IPS-20b (cell line): ENCODE measurements at regions not wholly inside any gene's neighbourhood (a gene's known extent, or its start where the extent isn't known, plus 50 kb on each side); places are given as distances from the start of the nearest gene placed in this dataset.
"Not testable (repeated sequence)": the region's sequence is repeated elsewhere in the genome, so short reads cannot be mapped to it uniquely, and the experiment has no call there.

ENCODE experiments used
- H3K27ac ChIP-seq: one replicate; pipeline ENCODE4 v1.5.1; 2013; ENCODE audit warnings: low read length
- H3K27me3 ChIP-seq: 2 replicates; pipeline ENCODE4 v1.6.1; 2013; ENCODE audit warnings: mild to moderate bottlenecking, low read length, inconsistent platforms; ENCODE audit not compliant: insufficient read depth
- H3K36me3 ChIP-seq: 2 replicates; pipeline ENCODE4 v1.6.1; 2013; ENCODE audit warnings: low read depth, mild to moderate bottlenecking, inconsistent platforms, low read length, moderate library complexity; ENCODE audit not compliant: insufficient read depth
- H3K4me1 ChIP-seq: 2 replicates; pipeline ENCODE4 v1.6.1; 2013; ENCODE audit warnings: mild to moderate bottlenecking, control low read depth, inconsistent platforms, low read length, moderate library complexity; ENCODE audit not compliant: insufficient read depth
- H3K4me3 ChIP-seq: 2 replicates; pipeline ENCODE4 v1.5.1; 2013; ENCODE audit warnings: mild to moderate bottlenecking, low read length, inconsistent platforms
- H3K9ac ChIP-seq: 2 replicates; pipeline ENCODE4 v1.6.1; 2013; ENCODE audit warnings: low read depth, mild to moderate bottlenecking, inconsistent platforms, low read length, moderate library complexity
- H3K9me3 ChIP-seq: 2 replicates; pipeline ENCODE4 v1.6.1; 2013; ENCODE audit warnings: mild to moderate bottlenecking, low read depth, low read length, inconsistent platforms; ENCODE audit not compliant: insufficient read depth

DNA sequence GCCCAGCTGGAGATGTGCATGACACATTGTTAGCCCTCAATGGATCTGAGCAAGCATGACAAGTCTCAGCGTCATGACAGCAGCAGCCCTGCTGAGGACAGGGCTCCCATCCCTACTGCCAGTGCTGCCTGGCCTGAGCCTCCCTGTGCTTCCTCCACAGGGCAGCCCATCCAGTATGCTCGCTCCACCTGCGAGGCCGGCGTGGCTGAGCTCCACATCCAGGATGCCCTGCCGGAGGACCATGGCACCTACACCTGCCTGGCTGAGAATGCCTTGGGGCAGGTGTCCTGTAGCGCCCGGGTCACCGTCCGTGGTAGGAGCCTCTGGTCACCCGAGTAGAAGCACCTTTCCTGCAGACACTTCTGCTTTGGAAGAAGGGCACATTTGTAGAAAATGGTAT is 85.8 kb upstream of the OSBPL11 start:
- H3K27ac ChIP-seq = no peak overlapping the region
- no peaks in the 10 kb centered on the region for H3K27me3 ChIP-seq
- H3K9ac ChIP-seq = no peak overlapping the region
- no peaks in the 10 kb centered on the region for H3K9me3 ChIP-seq
- no peak overlapping the region for H3K4me3 ChIP-seq
- no peaks in the 10 kb centered on the region for H3K36me3 ChIP-seq
- no peaks in the 10 kb centered on the region for H3K4me1 ChIP-seq

DNA sequence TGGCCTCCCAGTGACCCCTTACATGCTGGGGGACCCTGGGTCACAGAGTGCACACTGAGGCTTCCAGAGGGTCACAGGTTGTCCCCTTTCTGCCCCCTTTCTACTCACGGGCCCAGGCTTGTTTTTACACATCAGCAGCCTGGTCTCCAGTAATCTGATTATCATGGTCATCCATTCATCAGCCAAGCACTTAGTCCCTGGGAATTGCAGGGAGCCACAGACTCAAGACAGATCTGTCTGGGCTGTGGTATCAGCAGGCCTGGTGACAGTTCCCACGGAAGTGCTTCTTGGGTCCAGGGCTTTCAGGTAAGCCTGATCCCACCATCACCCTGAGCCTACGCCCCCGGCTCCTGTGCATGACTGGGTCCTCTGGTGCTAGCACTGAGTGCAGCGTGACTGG is 86.6 kb upstream of the OSBPL11 start:
- H3K27me3 ChIP-seq, H3K4me1 ChIP-seq, H3K27ac ChIP-seq, H3K36me3 ChIP-seq, H3K4me3 ChIP-seq, H3K9ac ChIP-seq, H3K9me3 ChIP-seq: not testable (repeated sequence)

DNA sequence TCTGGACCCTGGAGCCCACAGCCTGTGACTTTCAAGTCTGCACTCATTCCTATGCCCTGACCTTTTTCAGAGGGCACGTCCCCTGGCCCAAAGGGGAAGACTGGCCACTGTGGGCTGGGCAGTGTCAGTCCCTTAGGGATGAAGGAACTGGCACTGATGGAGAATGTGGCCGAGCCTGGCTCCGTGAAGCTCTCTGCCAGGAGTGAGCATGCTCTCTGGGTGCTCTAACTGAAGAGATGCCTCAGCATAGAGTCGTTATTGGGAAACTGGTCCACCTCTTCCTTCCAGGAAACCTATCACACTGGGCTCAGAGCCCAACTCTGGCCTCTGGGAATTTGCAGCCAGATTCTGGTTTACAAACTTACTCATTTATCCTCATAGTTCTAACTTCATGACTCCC is 87.3 kb upstream of the OSBPL11 start:
- H3K36me3 ChIP-seq, H3K9me3 ChIP-seq, H3K9ac ChIP-seq, H3K27ac ChIP-seq, H3K4me3 ChIP-seq, H3K27me3 ChIP-seq, H3K4me1 ChIP-seq: not testable (repeated sequence)

DNA sequence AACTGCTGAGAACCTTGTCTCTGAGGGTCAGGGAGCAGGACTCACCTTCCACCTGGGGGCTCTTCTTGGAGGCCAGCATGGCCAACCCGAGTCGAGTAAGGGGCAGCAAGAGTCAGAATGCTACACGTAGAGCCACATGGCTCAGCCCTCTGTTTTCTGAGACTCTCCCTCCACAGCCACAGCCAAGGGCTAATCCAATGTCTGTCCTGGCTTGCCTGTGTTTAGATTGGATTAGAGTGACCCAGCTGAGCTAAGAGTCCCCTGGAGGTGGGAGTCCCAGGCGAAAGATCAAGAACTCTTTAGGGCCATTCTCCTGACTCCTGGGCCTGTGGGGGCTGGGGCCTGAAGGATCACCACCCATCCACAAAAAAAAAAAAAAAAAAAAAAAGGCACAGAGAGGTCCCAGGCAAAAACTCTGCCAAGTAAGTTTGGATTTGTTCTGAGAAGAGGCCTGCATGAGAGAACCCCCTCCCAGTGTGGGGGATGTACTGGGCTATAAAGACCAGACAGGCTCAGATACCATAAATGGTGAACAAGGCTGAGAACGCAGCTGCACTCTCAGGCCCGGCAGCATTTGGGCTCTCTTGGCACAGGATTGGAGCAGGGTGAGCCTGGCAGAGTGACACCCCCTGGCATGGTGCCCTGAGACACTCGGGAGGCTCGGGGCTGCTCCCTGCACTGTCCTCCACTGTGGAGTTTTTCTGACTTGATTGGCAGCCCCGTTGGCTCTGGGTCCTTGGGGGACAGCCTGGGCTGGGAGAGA is 88.0 kb upstream of the OSBPL11 start:
- Histone ChIP-seq H3K27me3 (no peaks in the 10 kb centered on the region), H3K36me3 (no peaks in the 10 kb centered on the region), H3K9me3 (no peaks in the 10 kb centered on the region), H3K4me1 (no peaks in the 10 kb centered on the region), H3K9ac (no peak overlapping the region), H3K27ac (no peak overlapping the region), H3K4me3 (no peak overlapping the region)

DNA sequence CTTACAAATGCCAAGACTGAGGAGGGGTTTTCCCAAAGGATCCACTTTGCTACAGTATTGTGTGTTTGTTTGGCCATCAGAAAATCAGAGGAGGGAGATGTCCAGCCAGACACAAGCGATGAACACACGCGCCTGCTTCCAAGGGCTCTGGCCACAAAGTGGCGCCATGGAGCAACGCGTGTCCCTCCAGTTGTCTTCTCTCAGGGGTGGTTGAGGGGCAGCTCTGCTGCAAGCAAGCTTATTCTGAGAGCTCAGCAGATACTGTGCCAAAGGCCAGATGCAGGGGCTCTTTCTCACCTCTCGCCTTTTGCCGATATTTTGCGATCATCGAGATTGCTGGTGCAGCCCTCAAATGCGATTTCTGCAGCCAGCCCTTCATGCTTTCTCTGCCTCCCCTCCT is 88.9 kb upstream of the OSBPL11 start:
- no peaks in the 10 kb centered on the region for H3K36me3 ChIP-seq
- no peak overlapping the region for H3K27ac ChIP-seq
- no peak overlapping the region for H3K4me3 ChIP-seq
- no peaks in the 10 kb centered on the region for H3K27me3 ChIP-seq
- no peak overlapping the region for H3K9ac ChIP-seq
- no peaks in the 10 kb centered on the region for H3K9me3 ChIP-seq
- H3K4me1 ChIP-seq = no peaks in the 10 kb centered on the region

DNA sequence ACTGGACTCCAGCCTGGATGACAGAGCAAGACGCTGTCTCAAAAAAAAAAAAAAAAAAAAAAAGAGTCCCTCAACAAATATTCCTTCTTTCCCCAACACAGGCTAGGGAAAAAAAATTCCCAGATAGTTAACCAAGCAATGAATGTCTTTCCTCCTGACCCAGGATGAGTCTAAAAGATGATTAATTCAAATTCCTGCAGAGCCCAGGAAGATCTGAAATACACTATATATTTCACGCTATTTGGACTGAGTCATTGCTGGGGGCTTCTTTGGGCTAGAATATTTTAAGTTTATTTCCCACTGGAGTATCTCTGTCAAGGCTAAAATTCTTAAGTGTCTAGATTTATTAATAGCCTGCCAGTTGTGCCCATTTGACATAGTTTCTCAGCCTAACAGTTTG is 90.4 kb upstream of the OSBPL11 start:
- not testable (repeated sequence) for H3K36me3 ChIP-seq, H3K27me3 ChIP-seq, H3K9ac ChIP-seq, H3K4me1 ChIP-seq, H3K4me3 ChIP-seq, H3K27ac ChIP-seq, H3K9me3 ChIP-seq

DNA sequence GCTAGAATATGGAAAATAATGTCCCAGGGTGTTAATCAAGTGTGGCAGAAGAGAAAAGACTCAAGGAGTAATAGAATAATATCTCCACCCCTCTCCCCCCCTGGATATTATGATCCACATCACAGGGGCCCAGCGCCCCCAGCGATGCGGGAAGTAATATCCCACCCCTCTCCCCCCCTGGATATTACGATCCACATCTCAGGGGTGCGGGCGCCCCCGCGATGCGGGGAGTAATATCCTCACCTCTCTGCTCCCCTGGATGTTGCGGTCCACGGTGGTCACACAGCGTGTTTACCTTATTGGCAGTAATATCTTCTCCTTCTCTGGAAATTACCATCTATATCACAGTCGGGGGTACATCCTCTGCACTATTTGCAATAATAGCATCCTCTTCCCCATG is 97.1 kb upstream of the OSBPL11 start:
- H3K9ac ChIP-seq = no peak overlapping the region
- H3K36me3 ChIP-seq = no peaks in the 10 kb centered on the region
- H3K4me1 ChIP-seq = no peaks in the 10 kb centered on the region
- no peak overlapping the region for H3K4me3 ChIP-seq
- no peaks in the 10 kb centered on the region for H3K27me3 ChIP-seq
- no peaks in the 10 kb centered on the region for H3K9me3 ChIP-seq
- no peak overlapping the region for H3K27ac ChIP-seq

DNA sequence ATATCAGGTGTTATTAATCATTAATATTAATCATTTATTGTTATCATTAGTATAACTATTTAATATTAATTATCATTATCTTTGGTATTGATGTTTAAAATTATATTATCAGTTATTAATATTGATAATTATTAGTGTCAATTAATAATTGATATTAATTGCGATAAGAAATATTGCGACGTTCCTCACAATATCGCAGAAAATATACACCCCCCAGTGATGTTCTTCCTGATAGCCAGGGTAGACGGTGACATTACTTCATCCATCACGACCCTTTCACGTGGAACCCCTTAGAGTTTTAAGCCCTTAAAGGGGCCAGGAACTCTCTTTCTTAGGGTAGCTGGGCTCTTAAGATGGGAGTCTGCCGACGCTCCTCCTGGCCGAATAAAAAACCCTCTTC is 98.6 kb upstream of the OSBPL11 start:
- H3K9ac ChIP-seq = no peak overlapping the region
- no peaks in the 10 kb centered on the region for H3K36me3 ChIP-seq
- no peaks in the 10 kb centered on the region for H3K9me3 ChIP-seq
- no peaks in the 10 kb centered on the region for H3K4me1 ChIP-seq
- H3K4me3 ChIP-seq = no peak overlapping the region
- no peaks in the 10 kb centered on the region for H3K27me3 ChIP-seq
- H3K27ac ChIP-seq = no peak overlapping the region

DNA sequence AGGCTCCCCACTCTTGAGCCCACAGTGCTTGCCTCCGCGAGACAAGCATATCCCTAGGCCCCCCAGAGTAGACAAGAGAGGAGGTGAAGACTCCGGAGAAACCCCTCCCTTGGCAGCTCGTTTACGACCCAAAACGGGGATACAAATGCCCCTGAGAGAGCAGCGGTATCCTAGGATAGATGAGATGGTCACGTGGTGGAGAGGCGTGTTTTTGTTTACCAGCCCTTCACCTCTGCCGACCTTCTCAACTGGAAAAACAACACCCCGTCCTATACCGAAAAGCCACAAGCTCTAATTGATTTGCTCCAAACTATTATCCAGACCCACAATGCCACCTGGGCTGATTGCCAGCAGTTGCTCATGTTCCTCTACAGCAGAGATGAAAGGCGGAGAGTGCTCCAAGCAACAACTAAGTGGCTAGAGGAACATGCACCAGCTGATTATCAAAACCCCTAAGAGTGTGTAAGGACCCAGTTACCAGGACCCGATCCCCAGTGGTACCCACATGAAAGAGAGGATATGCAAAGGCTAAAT is 99.5 kb upstream of the OSBPL11 start:
- H3K36me3 ChIP-seq = no peaks in the 10 kb centered on the region
- no peaks in the 10 kb centered on the region for H3K4me1 ChIP-seq
- no peaks in the 10 kb centered on the region for H3K9me3 ChIP-seq
- H3K4me3 ChIP-seq = no peak overlapping the region
- no peaks in the 10 kb centered on the region for H3K27me3 ChIP-seq
- no peak overlapping the region for H3K27ac ChIP-seq
- no peak overlapping the region for H3K9ac ChIP-seq

DNA sequence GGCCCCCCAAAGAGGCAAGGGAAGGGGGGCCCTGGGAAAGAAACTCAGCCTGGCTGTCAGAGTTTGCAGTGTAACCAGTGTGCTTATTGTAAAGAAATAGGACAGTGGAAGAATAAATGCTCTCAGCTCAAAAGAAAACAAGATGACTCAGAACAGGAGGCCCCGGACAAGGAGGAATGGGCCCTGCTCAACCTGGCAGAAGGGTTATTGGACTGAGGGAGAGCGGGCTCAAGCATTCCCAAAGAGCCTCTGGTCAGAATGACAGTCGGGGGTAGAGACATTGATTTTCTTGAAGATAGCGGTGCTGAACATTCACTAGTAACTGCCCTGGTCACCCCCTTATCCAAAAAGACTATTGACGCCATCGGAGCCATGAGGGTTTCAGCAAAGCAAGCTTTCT is 100.4 kb upstream of the OSBPL11 start:
- Histone ChIP-seq H3K27ac (no peak overlapping the region), H3K9ac (no peak overlapping the region), H3K4me3 (no peak overlapping the region), H3K36me3 (no peaks in the 10 kb centered on the region), H3K27me3 (no peaks in the 10 kb centered on the region), H3K9me3 (no peaks in the 10 kb centered on the region), H3K4me1 (no peaks in the 10 kb centered on the region)

DNA sequence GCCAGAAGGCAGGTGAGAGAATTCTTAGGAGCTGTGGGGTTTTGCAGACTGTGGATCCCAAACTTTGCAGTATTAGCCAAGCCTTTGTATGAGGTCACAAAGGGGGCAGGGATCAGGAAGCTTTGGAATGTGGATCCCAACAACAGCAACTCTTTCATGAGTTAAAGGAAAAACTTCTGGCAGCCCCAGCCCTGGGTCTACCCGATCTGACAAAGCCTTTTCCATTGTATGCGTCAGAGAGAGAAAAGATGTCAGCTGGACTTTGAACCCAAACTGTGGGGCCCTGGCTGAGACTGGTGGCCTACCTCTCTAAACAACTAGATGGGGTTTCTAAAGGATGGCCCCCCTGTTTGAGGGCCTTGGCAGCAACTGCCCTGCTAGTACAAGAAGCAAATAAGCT is 101.8 kb upstream of the OSBPL11 start:
- not testable (repeated sequence) for H3K4me3 ChIP-seq, H3K27me3 ChIP-seq, H3K27ac ChIP-seq, H3K9me3 ChIP-seq, H3K4me1 ChIP-seq, H3K36me3 ChIP-seq, H3K9ac ChIP-seq

DNA sequence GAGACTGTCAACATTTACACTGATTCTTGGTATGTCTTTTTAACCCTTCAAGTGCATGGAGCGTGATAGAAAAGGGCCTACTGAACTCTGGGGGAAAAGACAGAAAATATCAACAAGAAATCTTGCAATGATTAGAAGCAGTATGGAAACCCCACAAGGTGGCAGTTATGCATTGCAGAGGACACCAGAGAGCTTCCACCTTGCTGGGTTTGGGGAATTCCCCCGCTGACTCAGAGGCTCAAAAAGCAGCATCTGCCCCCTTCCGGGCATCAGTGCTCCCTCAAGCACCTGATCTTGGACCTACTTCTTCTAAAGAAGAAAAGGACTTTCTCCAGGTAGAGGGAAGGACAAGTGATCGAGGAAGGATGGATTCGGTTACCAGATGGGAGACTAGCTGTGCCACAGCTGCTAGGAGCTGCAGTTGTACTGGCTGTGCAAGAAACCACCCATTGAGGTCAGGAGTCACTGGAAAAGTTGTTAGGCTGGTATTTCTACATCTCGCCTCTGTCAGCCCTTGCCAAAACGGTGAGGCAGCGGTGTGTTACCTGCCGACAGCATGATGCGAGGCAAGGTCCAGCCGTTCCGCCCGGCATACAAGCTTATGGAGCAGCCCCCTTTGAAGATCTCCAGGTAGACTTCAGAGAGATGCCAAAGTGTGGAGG is 102.8 kb upstream of the OSBPL11 start:
- not testable (repeated sequence) for H3K4me3 ChIP-seq, H3K27ac ChIP-seq, H3K4me1 ChIP-seq, H3K36me3 ChIP-seq, H3K27me3 ChIP-seq, H3K9me3 ChIP-seq, H3K9ac ChIP-seq
